SK-N-SH treated with all-trans-retinoic acid at 6 μM for 48 hours (cell line): ENCODE measurements at regions not wholly inside any gene's neighbourhood (a gene's known extent, or its start where the extent isn't known, plus 50 kb on each side); places are given as distances from the start of the nearest gene placed in this dataset.

Experiments
- ATAC-seq: fragments of 200-7000 bp; cut with Tn5 transposase; 3 replicates; pipeline ENCODE4 v1.9.1; 2020; ENCODE audit warnings: mild to moderate bottlenecking, moderate library complexity
- ARNTL ChIP-seq: fragments of 450-650 bp; formaldehyde crosslinking; IDR thresholded peaks from 2 replicates; pipeline ENCODE4 v1.5.0; 2020; ENCODE audit warnings: low read depth, mild to moderate bottlenecking, moderate library complexity, borderline replicate concordance
- BACH2 ChIP-seq: fragments of 250-450 bp; sonication (Bioruptor Pico); IDR thresholded peaks from 2 replicates; pipeline ENCODE4 v1.9.0; 2021; ENCODE audit warnings: mild to moderate bottlenecking, borderline replicate concordance
- CREB5 ChIP-seq: fragments of 250-450 bp; sonication (Bioruptor Pico); IDR thresholded peaks from 2 replicates; pipeline ENCODE4 v1.5.1; 2020; ENCODE audit warnings: low read depth, mild to moderate bottlenecking, moderate library complexity
- CSDC2 ChIP-seq: fragments of 250-450 bp; sonication (Bioruptor Pico); IDR thresholded peaks from 2 replicates; pipeline ENCODE4 v1.5.0; 2020; ENCODE audit warnings: mild to moderate bottlenecking, moderate library complexity
- CSRNP3 ChIP-seq: fragments of 250-450 bp; sonication (Bioruptor Pico); IDR thresholded peaks from 2 replicates; pipeline ENCODE4 v1.5.1; 2021; ENCODE audit warnings: mild to moderate bottlenecking, moderate library complexity
- GLIS3 ChIP-seq: fragments of 250-450 bp; sonication (Bioruptor Pico); IDR thresholded peaks from 2 replicates; pipeline ENCODE4 v1.5.0; 2020; ENCODE audit warnings: mild to moderate bottlenecking, moderate library complexity
- ISL1 ChIP-seq: fragments of 250-450 bp; sonication (Bioruptor Pico); IDR thresholded peaks from 2 replicates; pipeline ENCODE4 v2.1.2; 2022; ENCODE audit warnings: mild to moderate bottlenecking, moderate library complexity
- OSR1 ChIP-seq: fragments of 250-450 bp; sonication (Bioruptor Pico); IDR thresholded peaks from 2 replicates; pipeline ENCODE4 v1.8.0; 2022; ENCODE audit warnings: moderate library complexity, mild to moderate bottlenecking, inconsistent platforms
- PATZ1 ChIP-seq: fragments of 250-450 bp; sonication (Bioruptor Pico); IDR thresholded peaks from 2 replicates; pipeline ENCODE4 v1.8.0; 2020; ENCODE audit warnings: mild to moderate bottlenecking, moderate library complexity, borderline replicate concordance
- PPARA ChIP-seq: fragments of 250-450 bp; sonication (Bioruptor Pico); IDR thresholded peaks from 2 replicates; pipeline ENCODE4 v1.5.0; 2020; ENCODE audit warnings: mild to moderate bottlenecking, borderline replicate concordance
- RARB ChIP-seq: fragments of 250-450 bp; sonication (Bioruptor Pico); IDR thresholded peaks from 2 replicates; pipeline ENCODE4 v1.8.0; 2021; ENCODE audit warnings: mild to moderate bottlenecking, moderate library complexity
- SNAI2 ChIP-seq: fragments of 250-450 bp; sonication (Bioruptor Pico); IDR thresholded peaks from 2 replicates; pipeline ENCODE4 v1.5.0; 2020; ENCODE audit warnings: mild to moderate bottlenecking, moderate library complexity
- TCF4 ChIP-seq: fragments of 250-450 bp; sonication (Bioruptor Pico); IDR thresholded peaks from 2 replicates; pipeline ENCODE4 v1.8.0; 2021; ENCODE audit warnings: mild to moderate bottlenecking, moderate library complexity, borderline replicate concordance
- TOX ChIP-seq: fragments of 250-450 bp; sonication (Bioruptor Pico); IDR thresholded peaks from 2 replicates; pipeline ENCODE4 v1.8.0; 2021; ENCODE audit warnings: mild to moderate bottlenecking, moderate library complexity, borderline replicate concordance
- ZC3H10 ChIP-seq: fragments of 250-450 bp; sonication (Bioruptor Pico); IDR thresholded peaks from 2 replicates; pipeline ENCODE4 v1.5.1; 2021; ENCODE audit warnings: mild to moderate bottlenecking, moderate library complexity
- ZFP3 ChIP-seq: fragments of 250-450 bp; sonication (Bioruptor Pico); IDR thresholded peaks from 2 replicates; pipeline ENCODE4 v1.5.0; 2020; ENCODE audit warnings: mild to moderate bottlenecking, moderate library complexity
- ZFP30 ChIP-seq: fragments of 450-650 bp; formaldehyde crosslinking; IDR thresholded peaks from 2 replicates; pipeline ENCODE4 v1.5.0; 2022; ENCODE audit warnings: mild to moderate bottlenecking, moderate library complexity
- ZNF565 ChIP-seq: fragments of 450-650 bp; formaldehyde crosslinking; conservative IDR thresholded peaks from 2 replicates; pipeline ENCODE4 v1.5.0; 2020; ENCODE audit warnings: low read depth, mild to moderate bottlenecking, moderate library complexity
- ZNF70 ChIP-seq: fragments of 450-650 bp; formaldehyde crosslinking; IDR thresholded peaks from 2 replicates; pipeline ENCODE4 v1.5.0; 2020; ENCODE audit warnings: mild to moderate bottlenecking, moderate library complexity
- ZNF8 ChIP-seq: fragments of 450-650 bp; formaldehyde crosslinking; IDR thresholded peaks from 2 replicates; pipeline ENCODE4 v1.5.0; 2020; ENCODE audit warnings: mild to moderate bottlenecking, moderate library complexity
- TF ChIP-seq, protein P1 (sequence below): fragments of 250-450 bp; sonication (Bioruptor Pico); IDR thresholded peaks from 2 replicates; pipeline ENCODE4 v1.5.0; 2020; ENCODE audit warnings: mild to moderate bottlenecking, moderate library complexity
- TF ChIP-seq, protein P2 (sequence below): fragments of 250-450 bp; sonication (Bioruptor Pico); IDR thresholded peaks from 2 replicates; pipeline ENCODE4 v1.8.0; 2021; ENCODE audit warnings: low read depth, mild to moderate bottlenecking, moderate library complexity, borderline replicate concordance

GRCh38 chr6:120620900-120621299 lies 713.4 kb downstream of the TBC1D32 start:
- no peak for ATAC-seq
- TF ChIP-seq OSR1 (CRISPR knock-in tag) (no peak), ISL1 (CRISPR knock-in tag) (no peak), ZNF70 (CRISPR knock-in tag) (no peak), CSRNP3 (CRISPR knock-in tag) (no peak), RARB (no peak), ZFP3 (no peak), ZFP30 (no peak), CREB5 (CRISPR knock-in tag) (no peak), ZC3H10 (CRISPR knock-in tag) (no peak), GLIS3 (CRISPR knock-in tag) (no peak)
- TF ChIP-seq, all 23 proteins: peak for 0

GRCh38 chr6:120615238-120615637 lies 719.0 kb downstream of the TBC1D32 start:
- ATAC-seq: no peak
- TF ChIP-seq ZNF8 (CRISPR knock-in tag) (no peak), CSDC2 (CRISPR knock-in tag) (no peak), ISL1 (CRISPR knock-in tag) (no peak), TCF4 (CRISPR knock-in tag) (no peak), TOX (no peak), RARB (no peak), PPARA (CRISPR knock-in tag) (no peak), CSRNP3 (CRISPR knock-in tag) (no peak), ZC3H10 (CRISPR knock-in tag) (no peak), CREB5 (CRISPR knock-in tag) (no peak), ARNTL (no peak), ZNF565 (CRISPR knock-in tag) (no peak), ZFP3 (no peak)
- TF ChIP-seq, protein P1, sequence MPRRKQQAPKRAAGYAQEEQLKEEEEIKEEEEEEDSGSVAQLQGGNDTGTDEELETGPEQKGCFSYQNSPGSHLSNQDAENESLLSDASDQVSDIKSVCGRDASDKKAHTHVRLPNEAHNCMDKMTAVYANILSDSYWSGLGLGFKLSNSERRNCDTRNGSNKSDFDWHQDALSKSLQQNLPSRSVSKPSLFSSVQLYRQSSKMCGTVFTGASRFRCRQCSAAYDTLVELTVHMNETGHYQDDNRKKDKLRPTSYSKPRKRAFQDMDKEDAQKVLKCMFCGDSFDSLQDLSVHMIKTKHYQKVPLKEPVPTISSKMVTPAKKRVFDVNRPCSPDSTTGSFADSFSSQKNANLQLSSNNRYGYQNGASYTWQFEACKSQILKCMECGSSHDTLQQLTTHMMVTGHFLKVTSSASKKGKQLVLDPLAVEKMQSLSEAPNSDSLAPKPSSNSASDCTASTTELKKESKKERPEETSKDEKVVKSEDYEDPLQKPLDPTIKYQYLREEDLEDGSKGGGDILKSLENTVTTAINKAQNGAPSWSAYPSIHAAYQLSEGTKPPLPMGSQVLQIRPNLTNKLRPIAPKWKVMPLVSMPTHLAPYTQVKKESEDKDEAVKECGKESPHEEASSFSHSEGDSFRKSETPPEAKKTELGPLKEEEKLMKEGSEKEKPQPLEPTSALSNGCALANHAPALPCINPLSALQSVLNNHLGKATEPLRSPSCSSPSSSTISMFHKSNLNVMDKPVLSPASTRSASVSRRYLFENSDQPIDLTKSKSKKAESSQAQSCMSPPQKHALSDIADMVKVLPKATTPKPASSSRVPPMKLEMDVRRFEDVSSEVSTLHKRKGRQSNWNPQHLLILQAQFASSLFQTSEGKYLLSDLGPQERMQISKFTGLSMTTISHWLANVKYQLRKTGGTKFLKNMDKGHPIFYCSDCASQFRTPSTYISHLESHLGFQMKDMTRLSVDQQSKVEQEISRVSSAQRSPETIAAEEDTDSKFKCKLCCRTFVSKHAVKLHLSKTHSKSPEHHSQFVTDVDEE (CRISPR knock-in tag): no peak

DNA sequence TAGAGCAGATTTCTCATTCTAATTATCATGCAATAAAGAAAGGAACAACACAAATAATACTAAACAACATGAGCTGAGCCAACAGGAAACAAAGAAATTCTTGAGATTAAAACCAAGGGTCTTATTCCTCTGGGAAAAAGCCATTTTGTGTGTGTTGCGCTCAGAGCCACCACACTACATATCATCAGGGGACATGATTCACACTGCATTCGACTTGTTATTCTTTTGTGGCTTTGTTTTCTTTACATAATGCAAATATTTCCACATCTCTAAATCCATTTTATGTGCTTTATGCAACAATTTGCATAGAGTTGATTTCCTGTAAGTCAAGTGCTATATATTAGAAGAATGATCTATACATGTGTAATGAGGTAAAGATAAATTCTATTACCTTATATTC lies 719.6 kb downstream of the TBC1D32 start:
- TF ChIP-seq ZC3H10 (CRISPR knock-in tag) (no peak), TCF4 (CRISPR knock-in tag) (no peak), ZFP30 (no peak), ZNF8 (CRISPR knock-in tag) (no peak), PATZ1 (CRISPR knock-in tag) (no peak), CREB5 (CRISPR knock-in tag) (no peak), RARB (no peak), ZNF70 (CRISPR knock-in tag) (no peak), OSR1 (CRISPR knock-in tag) (no peak), TOX (no peak), ISL1 (CRISPR knock-in tag) (no peak), PPARA (CRISPR knock-in tag) (no peak), BACH2 (CRISPR knock-in tag) (no peak), SNAI2 (CRISPR knock-in tag) (no peak), ZNF565 (CRISPR knock-in tag) (no peak)
- TF ChIP-seq, protein P2, sequence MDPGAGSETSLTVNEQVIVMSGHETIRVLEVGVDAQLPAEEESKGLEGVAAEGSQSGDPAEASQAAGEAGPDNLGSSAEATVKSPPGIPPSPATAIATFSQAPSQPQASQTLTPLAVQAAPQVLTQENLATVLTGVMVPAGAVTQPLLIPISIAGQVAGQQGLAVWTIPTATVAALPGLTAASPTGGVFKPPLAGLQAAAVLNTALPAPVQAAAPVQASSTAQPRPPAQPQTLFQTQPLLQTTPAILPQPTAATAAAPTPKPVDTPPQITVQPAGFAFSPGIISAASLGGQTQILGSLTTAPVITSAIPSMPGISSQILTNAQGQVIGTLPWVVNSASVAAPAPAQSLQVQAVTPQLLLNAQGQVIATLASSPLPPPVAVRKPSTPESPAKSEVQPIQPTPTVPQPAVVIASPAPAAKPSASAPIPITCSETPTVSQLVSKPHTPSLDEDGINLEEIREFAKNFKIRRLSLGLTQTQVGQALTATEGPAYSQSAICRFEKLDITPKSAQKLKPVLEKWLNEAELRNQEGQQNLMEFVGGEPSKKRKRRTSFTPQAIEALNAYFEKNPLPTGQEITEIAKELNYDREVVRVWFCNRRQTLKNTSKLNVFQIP (CRISPR knock-in tag): no peak
- ATAC-seq: no peak
